Eye (tissue), 1 donor: ENCODE measurements at regions not wholly inside any gene's neighbourhood (a gene's known extent, or its start where the extent isn't known, plus 50 kb on each side); places are given as distances from the start of the nearest gene placed in this dataset.
A peak's percentile ranks its signal among the peaks of the same experiment; 100 is the strongest.
"Not testable (repeated sequence)": the region's sequence is repeated elsewhere in the genome, so short reads cannot be mapped to it uniquely, and the experiment has no call there.

Source experiments
- DNase-seq: peaks from one replicate; pipeline ENCODE4 v3.0.0-alpha.2; 2015

DNA sequence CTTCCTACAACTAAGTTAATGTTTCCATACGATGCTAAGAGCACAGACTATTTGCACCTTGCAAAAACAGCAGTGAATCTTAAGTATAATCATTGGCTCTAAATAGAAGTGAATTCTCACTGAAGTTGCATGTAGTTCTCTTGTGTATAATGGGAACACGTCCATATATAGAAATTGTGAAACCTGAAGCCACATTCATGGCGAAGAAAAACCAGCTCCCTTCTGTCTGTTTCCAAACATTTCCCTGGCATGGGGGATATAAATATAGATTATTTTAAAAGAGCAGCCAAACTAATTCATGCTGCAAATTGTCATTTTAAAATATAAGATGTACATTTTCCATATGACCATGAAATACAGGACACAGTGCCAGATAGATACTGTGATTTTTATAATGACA lies 71.1 kb downstream of the TRAM1L1 start:
- DNase-seq: no peak

DNA sequence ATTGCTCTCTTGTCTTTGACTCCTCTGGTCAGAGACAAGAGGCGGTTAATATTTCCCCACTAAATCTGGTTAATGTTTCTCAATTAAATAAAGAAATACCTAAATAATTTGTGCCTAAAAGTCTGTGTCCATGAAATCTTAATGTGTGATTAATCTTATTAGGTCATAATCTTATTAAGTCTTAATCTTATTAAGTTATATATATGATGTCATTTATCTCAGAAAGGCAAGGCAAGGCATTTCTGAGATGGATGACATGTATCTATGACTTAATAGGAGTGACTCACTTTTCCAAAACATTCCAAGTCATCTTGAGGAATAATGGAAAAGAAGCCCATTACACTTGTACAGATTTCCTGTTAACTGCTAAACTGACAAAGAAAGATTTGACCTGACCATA lies 74.7 kb downstream of the TRAM1L1 start:
- no peak for DNase-seq

- DNase-seq: no peak
Measured at GRCh38 chr4:117001077-117001476, 84.3 kb downstream of the TRAM1L1 start.

GRCh38 chr4:116982656-116983055 lies 102.7 kb downstream of the TRAM1L1 start:
- no peak for DNase-seq

DNA sequence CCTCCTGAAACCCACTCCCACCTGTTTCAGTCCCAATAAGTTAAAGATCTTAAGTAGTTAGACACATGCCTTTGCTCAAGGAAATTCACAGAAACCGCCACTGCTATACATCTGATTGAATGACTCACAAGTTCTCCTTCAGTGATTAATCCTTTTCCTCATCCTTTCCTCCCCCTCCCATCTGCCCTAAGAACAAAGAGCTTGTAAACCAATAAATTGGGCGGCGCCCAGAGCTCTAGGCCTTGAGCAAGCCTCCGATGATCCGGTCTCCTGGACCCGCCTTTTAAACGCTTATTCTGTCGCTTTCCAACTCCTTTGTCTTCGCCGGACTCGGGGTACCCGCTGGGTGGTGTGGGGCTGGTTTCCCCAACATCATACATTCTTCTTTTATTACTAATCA lies 104.9 kb downstream of the TRAM1L1 start:
- not testable (repeated sequence) for DNase-seq

DNA sequence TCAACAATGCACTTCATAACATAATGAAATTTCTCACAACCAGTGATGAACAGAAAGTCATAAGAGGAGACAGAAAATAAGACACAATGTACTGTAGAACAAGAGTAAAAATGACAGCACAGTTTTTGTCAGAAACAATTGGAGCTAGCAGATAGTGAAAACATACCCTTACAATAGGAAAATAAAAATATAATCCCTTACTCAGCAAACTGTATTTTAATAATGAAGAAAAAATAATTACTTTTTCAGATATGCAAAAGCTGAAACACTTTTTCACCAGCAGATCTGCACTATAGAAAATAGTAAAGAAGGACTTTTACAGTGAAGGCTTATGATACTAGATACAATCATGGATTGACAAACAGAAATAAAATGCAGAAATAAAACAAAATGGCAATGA lies 126.3 kb downstream of the TRAM1L1 start:
- no peak for DNase-seq

GRCh38 chr4:116953947-116954346 lies 131.4 kb downstream of the TRAM1L1 start:
- DNase-seq: peak; percentile 50

GRCh38 chr4:116952530-116953136 lies 132.7 kb downstream of the TRAM1L1 start:
- DNase-seq: no peak

DNA sequence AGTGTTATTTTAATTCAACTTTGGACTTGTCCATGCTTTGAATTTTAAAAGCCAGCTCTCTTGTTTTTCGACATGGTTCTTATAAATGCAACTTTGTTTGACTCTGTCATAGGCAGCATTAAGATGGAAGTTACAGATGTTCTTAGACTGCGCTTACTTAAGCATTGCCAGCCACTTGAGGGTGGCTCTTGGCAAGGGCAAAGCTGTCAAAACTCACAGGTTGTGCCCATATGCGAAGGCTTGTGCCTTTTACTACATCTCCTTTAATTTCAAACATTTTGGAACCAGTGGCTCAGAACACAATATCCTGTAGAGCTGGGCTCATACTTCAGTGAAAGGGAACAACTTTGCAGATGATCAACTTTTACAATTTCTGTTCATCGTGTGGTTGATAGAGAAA lies 135.5 kb downstream of the TRAM1L1 start:
- no peak for DNase-seq

DNA sequence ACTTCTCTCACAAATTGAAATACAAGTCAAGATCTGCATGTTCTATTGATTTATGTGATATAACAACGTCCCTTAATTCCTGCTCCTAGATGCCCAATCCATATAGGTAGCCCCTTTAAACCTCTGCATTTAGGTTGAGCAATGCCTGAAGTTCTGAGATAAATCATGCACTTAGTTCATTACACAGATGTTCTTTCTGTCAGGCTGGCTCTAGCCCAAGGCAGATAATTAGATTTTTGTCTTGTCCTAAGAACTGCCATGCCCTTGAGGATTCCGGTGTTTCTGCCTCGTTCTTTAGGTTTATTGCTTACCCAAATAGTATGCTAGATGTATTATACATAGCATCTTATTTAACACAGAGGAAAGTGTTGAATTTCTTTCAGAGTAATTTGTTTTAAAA lies 143.1 kb downstream of the TRAM1L1 start:
- no peak for DNase-seq

- no peak for DNase-seq
Measured at GRCh38 chr4:116930329-116930728, 155.0 kb downstream of the TRAM1L1 start.

DNA sequence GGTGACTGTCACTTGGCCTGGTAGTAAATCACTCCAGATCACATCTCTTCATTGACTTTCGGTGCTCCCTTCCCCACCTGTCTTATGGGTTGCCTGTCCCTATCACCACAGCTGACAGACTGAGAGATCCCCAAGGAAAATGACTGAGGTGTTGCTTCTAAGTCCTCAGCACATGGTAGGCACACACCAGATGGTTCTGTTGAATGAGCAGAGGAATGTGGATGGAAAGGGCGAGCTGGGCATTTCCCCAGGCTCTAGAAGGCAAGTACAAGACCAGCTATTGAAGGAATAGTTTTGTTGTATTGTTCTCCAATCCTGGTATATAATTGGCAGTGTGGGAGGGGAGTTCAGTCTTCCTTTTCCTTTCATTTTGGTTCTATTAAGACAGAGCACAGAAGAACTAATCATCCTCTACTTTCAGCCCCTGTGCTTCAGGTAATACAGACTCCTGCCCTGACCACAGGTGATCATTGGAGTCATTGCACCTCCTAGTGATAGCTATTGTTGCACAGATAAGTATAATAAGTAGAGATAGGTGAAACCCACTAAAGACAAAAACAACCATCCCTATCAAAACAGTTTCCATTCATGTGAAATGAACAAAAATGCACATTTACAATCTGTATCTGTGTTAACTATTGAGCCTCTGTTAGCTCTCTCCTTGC lies 158.6 kb downstream of the TRAM1L1 start:
- peak; percentile 23 for DNase-seq

GRCh38 chr4:116925900-116926457 lies 159.4 kb downstream of the TRAM1L1 start:
- peak; percentile 75 for DNase-seq

DNA sequence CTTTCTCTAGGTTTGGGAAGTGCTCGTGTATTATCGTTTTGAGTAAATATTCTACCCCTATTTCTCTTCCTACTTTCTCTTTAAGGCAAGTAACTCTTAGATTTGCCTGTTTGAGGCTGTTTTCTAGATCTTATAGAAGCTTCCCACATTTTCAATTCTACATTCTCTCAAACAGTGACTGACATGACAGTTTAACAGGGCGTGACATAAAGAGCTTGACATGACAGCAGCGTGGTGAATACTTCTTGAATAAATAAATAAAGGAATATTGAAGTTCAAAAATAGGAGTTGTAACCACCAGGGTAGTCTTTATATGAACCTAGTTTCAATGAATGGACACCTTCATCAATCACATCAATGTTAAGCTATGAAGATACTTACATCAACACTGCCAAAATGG lies 162.0 kb downstream of the TRAM1L1 start:
- no peak for DNase-seq

GRCh38 chr4:116913451-116913850 lies 171.9 kb downstream of the TRAM1L1 start:
- DNase-seq: no peak

GRCh38 chr4:116906758-116907157 lies 178.6 kb downstream of the TRAM1L1 start:
- no peak for DNase-seq

- DNase-seq: no peak
Measured at GRCh38 chr4:116899561-116899960, 185.8 kb downstream of the TRAM1L1 start.

DNA sequence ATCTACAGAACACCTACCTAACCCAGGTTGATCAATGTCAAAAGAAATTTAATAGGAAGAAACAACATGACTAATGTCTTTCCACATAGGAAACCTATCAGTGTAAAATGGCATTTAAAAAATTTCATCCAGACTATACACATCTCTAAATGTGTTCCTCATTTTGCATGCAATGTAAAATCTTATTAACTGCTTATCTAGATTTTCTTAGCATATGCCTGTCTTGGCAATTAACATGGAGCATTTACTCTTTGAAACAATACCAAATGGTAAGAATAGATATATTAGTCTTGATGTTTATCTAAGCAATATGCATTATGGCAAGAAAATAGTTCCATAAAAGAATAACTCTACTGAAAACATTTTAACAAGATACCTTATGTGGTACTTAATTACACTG lies 199.8 kb downstream of the TRAM1L1 start:
- no peak for DNase-seq

DNA sequence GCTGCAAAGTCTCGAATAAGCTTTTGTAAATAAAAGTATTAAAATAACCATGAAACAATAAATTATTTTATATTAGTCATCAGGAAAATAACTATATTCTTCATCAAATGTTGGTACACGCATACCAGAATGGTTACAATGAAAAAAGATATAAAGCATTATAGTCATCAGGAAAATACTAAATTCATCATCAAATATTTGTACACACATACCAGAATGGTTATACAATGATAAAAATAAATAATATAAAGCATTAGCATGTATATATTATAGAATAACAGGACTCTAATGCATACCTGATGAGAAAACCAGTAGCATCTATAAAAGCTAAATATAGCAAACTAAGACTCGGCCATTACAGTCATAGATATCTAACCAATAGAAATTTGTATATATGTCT lies 202.9 kb downstream of the TRAM1L1 start:
- no peak for DNase-seq

DNA sequence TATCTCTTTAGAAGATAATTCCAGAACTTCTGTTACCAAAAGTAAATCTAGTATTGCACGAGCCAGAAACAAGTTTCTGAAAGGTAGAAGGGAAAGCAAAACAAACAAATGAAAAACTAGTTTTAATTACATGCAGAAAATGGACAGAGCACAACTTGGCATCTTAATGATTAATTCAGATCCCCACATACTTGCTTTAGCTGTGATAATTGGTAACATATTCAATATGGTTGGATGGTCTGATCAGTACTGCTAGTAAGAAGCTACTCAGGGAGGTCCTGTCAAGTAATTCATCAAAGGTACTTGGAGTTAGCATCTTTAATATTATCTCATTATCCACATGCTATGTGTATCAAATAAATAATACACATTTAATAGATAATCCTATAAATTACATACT lies 204.3 kb downstream of the TRAM1L1 start:
- no peak for DNase-seq

DNA sequence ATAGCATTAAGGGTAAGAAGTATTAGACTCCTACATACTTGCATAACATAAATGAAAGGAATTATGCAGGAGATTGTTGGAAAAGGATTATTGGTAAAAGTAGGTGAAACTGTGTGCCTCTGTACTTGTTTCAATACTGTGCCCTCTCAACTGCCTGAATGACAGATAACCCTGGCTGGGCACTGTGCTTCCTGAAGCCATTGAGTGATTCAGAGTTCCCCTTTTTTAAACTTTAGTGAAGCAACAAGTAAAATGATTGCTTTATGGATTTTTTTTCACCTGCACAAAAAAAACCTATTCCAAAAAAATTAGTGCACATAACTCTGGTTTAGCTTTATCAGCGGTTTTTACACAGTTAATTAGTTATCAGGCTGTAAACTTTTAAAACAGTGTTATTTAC lies 204.8 kb downstream of the TRAM1L1 start:
- no peak for DNase-seq

DNA sequence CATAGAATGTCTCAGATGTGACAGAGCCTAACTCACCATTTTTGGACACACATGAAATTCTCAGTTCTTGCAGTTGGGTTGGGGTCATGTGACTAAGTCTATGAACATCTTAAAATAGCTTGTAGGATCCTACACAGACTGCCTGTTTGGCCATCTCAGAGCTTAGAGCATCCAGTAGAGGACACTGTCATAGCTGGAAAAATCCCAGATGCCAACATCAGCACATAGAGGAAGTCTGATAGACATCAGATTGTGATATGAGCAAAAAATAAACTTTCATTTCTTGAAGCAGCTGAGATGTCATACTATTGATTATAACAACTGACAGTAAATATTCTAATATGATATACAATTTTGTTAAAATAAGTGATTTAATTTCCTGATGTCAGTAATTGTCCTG lies 207.1 kb downstream of the TRAM1L1 start:
- DNase-seq: no peak

- no peak for DNase-seq
Measured at GRCh38 chr4:116877069-116877468, 208.3 kb downstream of the TRAM1L1 start.

GRCh38 chr4:116872941-116873340 lies 212.4 kb downstream of the TRAM1L1 start:
- DNase-seq: no peak

DNA sequence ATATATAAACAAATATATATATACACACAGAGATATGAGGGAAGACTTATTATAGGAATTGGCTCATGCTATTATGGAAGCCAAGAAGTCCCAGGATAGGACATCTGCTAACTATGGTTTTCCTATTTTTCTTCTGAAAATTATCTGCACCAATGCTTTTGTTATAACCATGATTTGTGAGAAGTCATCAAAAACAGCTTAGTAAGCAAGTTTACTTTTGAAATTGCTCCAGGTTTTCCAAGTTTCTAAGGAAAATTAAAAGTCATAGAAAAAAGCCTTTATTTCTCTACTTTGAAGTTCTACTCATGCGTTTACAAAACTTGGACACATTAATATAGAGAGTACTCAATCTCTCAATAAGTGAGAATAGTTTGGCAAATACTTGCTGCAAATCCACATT lies 213.1 kb downstream of the TRAM1L1 start:
- no peak for DNase-seq
